ENCODE measurements at regions not wholly inside any gene's neighbourhood (a gene's known extent, or its start where the extent isn't known, plus 50 kb on each side); places are given as distances from the start of the nearest gene placed in this dataset.

- Histone ChIP-seq H3K4me3 (ENCODE audit: low read length) (no peak overlapping the region), H3F3A (ENCODE audit: low read length, unreplicated experiment) (no peaks in the 10 kb centered on the region), H2AFZ (ENCODE audit: low read length) (no peak overlapping the region), H3K4me2 (ENCODE audit: low read length) (no peak overlapping the region), H3K27ac (ENCODE audit: low read length) (no peak overlapping the region), H3K9me3 (ENCODE audit: low read length) (no peaks in the 10 kb centered on the region), H4K20me1 (ENCODE audit: low read length) (no peaks in the 10 kb centered on the region), H3K9ac (ENCODE audit: low read length) (no peak overlapping the region), H3K4me1 (ENCODE audit: insufficient read depth, low read length) (no peaks in the 10 kb centered on the region), H3K79me2 (ENCODE audit: low read length) (no peaks in the 10 kb centered on the region), H3K9me2 (replicated peaks; ENCODE audit: low read length) (no peaks in the 10 kb centered on the region), H3K36me3 (ENCODE audit: low read depth, low read length) (no peaks in the 10 kb centered on the region), H3K27me3 (ENCODE audit: low read length) (no peaks in the 10 kb centered on the region)
- BruUV-seq (replicated peaks), result no TSS peak
- CTCF ChIA-PET, result no interaction called here
- TF ChIP-seq CTCF (conservative IDR thresholded peaks at IDR 0.05; ENCODE audit: low read depth, low read length), result no peak
- intact Hi-C loops (cut with micrococcal nuclease), result no loop called here
- POLR2A ChIA-PET (ENCODE audit: unreplicated experiment), result no interaction called here
- ATAC-seq (no peak), DNase-seq (no peak)
These were observed 161.0 kb downstream of the TRMT11 start for GRCh38 chr6:126147291-126147815.

- no peaks in the 10 kb centered on the region for H3K4me1 ChIP-seq (ENCODE audit: insufficient read depth, low read length)
- no peak for ATAC-seq
- H3K36me3 ChIP-seq (ENCODE audit: low read depth, low read length), result no peaks in the 10 kb centered on the region
- no peaks in the 10 kb centered on the region for H3F3A ChIP-seq (ENCODE audit: low read length, unreplicated experiment)
- no peaks in the 10 kb centered on the region for H3K9me2 ChIP-seq (replicated peaks; ENCODE audit: low read length)
- ChIA-PET CTCF (no interaction called here), POLR2A (ENCODE audit: unreplicated experiment) (no interaction called here)
- H3K79me2 ChIP-seq (ENCODE audit: low read length), result no peaks in the 10 kb centered on the region
- BruUV-seq (replicated peaks), result no TSS peak
- no peak overlapping the region for H3K9ac ChIP-seq (ENCODE audit: low read length)
- H2AFZ ChIP-seq (ENCODE audit: low read length), result no peak overlapping the region
- H3K27ac ChIP-seq (ENCODE audit: low read length), result no peak overlapping the region
- DNase-seq, result no peak
- no peaks in the 10 kb centered on the region for H3K9me3 ChIP-seq (ENCODE audit: low read length)
- no peaks in the 10 kb centered on the region for H4K20me1 ChIP-seq (ENCODE audit: low read length)
- no peak for TF ChIP-seq EZH2 (IDR thresholded peaks at IDR 0.05; ENCODE audit: low read length, unreplicated experiment)
- H3K27me3 ChIP-seq (ENCODE audit: low read length), result no peaks in the 10 kb centered on the region
- intact Hi-C loops (cut with micrococcal nuclease), result no loop called here
- H3K4me2 ChIP-seq (ENCODE audit: low read length), result no peak overlapping the region
- no peak overlapping the region for H3K4me3 ChIP-seq (ENCODE audit: low read length)
These were observed 162.5 kb downstream of the TRMT11 start for GRCh38 chr6:126148853-126149252.

DNA sequence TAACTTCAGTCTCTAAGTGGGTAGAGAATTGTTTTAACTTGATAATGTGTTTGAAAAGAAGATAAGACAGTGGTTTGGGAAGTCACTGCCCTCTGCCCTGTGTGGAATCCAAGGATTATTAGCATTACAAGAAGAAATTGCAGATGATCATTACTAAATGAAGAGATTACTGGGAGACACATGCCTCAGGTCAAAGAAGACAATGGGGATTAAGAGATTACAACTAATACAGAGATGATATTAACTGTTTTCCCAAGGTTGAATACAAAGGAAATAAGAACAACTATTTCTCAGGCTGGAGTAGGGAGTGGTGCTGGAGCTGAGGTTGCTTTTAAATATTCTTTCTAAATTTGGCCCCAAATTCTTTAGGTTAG is 166.0 kb downstream of the TRMT11 start:
- no TSS peak for BruUV-seq (replicated peaks)
- Histone ChIP-seq H3K4me2 (ENCODE audit: low read length) (no peak overlapping the region), H4K20me1 (ENCODE audit: low read length) (no peaks in the 10 kb centered on the region), H3K4me3 (ENCODE audit: low read length) (no peak overlapping the region), H3K9ac (ENCODE audit: low read length) (no peak overlapping the region), H3F3A (ENCODE audit: low read length, unreplicated experiment) (no peaks in the 10 kb centered on the region), H3K36me3 (ENCODE audit: low read depth, low read length) (no peaks in the 10 kb centered on the region), H3K9me2 (replicated peaks; ENCODE audit: low read length) (no peaks in the 10 kb centered on the region), H3K27me3 (ENCODE audit: low read length) (no peaks in the 10 kb centered on the region), H3K27ac (ENCODE audit: low read length) (no peak overlapping the region), H2AFZ (ENCODE audit: low read length) (no peak overlapping the region), H3K79me2 (ENCODE audit: low read length) (no peaks in the 10 kb centered on the region), H3K9me3 (ENCODE audit: low read length) (no peaks in the 10 kb centered on the region), H3K4me1 (ENCODE audit: insufficient read depth, low read length) (no peaks in the 10 kb centered on the region)
- intact Hi-C loops (cut with micrococcal nuclease), result no loop called here
- POLR2A ChIA-PET (ENCODE audit: unreplicated experiment), result no interaction called here
- CTCF ChIA-PET, result no interaction called here
- DNase-seq (no peak), ATAC-seq (no peak)
- TF ChIP-seq EZH2phosphoT487 (IDR thresholded peaks at IDR 0.05; ENCODE audit: borderline replicate concordance, low read length) (no peak), EZH2 (IDR thresholded peaks at IDR 0.05; ENCODE audit: low read length, unreplicated experiment) (no peak), CTCF (conservative IDR thresholded peaks at IDR 0.05; ENCODE audit: low read depth, low read length) (no peak)
